GM18498 (cell line): ENCODE measurements at regions not wholly inside any gene's neighbourhood (a gene's known extent, or its start where the extent isn't known, plus 50 kb on each side); places are given as distances from the start of the nearest gene placed in this dataset.

ENCODE experiments used
- ATAC-seq: cut with Tn5 transposase; IDR thresholded peaks from one replicate; pipeline ENCODE4 v1.9.1; 2021; ENCODE audit warnings: mild to moderate bottlenecking, moderate library complexity; ENCODE audit not compliant: unreplicated experiment

- no peak for ATAC-seq
These were observed 113.2 kb upstream of the TMEM132D start for GRCh38 chr12:130016986-130017385.

GRCh38 chr12:130017591-130018449 lies 114.0 kb upstream of the TMEM132D start:
- no peak for ATAC-seq

GRCh38 chr12:130018614-130019013 lies 114.8 kb upstream of the TMEM132D start:
- ATAC-seq: no peak

GRCh38 chr12:130026608-130027176 lies 122.9 kb upstream of the TMEM132D start:
- ATAC-seq: no peak

- no peak for ATAC-seq
These were observed 124.0 kb upstream of the TMEM132D start for GRCh38 chr12:130027798-130028197.

- no peak for ATAC-seq
These were observed 125.3 kb upstream of the TMEM132D start for GRCh38 chr12:130029151-130029550.

- ATAC-seq: no peak
These were observed 127.2 kb upstream of the TMEM132D start for GRCh38 chr12:130031041-130031440.

- ATAC-seq: peak; percentile 74
These were observed 127.9 kb upstream of the TMEM132D start for GRCh38 chr12:130031571-130032189.

- no peak for ATAC-seq
These were observed 120.1 kb upstream of the FZD10 start for GRCh38 chr12:130041983-130042812.

- no peak for ATAC-seq
These were observed 118.4 kb upstream of the FZD10 start for GRCh38 chr12:130043685-130044406.

- ATAC-seq: no peak
These were observed 117.2 kb upstream of the FZD10 start for GRCh38 chr12:130044991-130045621.

- no peak for ATAC-seq
These were observed 112.6 kb upstream of the FZD10 start for GRCh38 chr12:130049666-130050065.

GRCh38 chr12:130051900-130052299 lies 110.4 kb upstream of the FZD10 start:
- ATAC-seq: no peak

- ATAC-seq: no peak
These were observed 108.6 kb upstream of the FZD10 start for GRCh38 chr12:130053651-130054069.

GRCh38 chr12:130054803-130055202 lies 107.5 kb upstream of the FZD10 start:
- ATAC-seq: no peak

GRCh38 chr12:130058926-130059472 lies 103.3 kb upstream of the FZD10 start:
- no peak for ATAC-seq

GRCh38 chr12:130063866-130064265 lies 98.4 kb upstream of the FZD10 start:
- no peak for ATAC-seq

GRCh38 chr12:130064999-130065398 lies 97.3 kb upstream of the FZD10 start:
- ATAC-seq: no peak

- no peak for ATAC-seq
These were observed 95.5 kb upstream of the FZD10 start for GRCh38 chr12:130066742-130067141.

- ATAC-seq: no peak
These were observed 93.5 kb upstream of the FZD10 start for GRCh38 chr12:130068741-130069140.
